ENCODE measurements at regions not wholly inside any gene's neighbourhood (a gene's known extent, or its start where the extent isn't known, plus 50 kb on each side); places are given as distances from the start of the nearest gene placed in this dataset.

DNA sequence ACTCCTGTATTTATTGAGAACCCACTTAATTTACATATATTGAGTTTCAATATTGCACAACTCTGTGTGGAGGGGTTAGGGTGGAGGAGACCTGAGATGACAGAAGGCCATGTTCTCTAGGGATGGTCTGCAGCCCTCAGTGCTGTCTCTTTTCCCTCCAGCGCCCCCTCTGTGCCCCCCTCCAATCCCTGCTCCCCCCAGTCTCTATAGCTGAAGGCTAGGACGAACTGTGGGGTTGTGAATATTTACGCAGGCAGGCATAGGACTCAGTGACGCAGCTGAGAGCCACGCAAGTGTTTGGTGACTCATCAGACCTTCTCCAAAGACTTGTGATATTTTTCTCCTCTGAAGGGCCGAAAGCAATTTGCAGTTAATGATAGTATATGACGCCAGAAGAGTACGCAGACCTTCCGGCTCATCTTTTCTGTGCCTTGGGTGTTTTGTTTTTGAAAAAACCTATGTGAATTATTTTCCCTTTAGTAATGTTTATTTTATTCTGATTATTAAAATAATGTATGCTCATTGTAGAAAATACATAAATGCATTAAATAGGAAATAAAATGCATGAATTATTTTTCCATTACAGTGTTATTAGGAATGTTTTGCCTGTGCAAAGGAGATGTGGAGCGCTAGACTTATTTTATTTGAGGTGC lies 85.3 kb downstream of the SLC25A47 start:
- no peak overlapping the region for H3K27ac ChIP-seq
- DNase-seq, result no peak
- no peaks in the 10 kb centered on the region for H3K27me3 ChIP-seq
- peaks cover 0 to 5% (median 0%) of the 10 kb centered on the region in 3 donors for H3K36me3 ChIP-seq
- H3K4me1 ChIP-seq, result peaks cover 0 to 5% (median 0%) of the 10 kb centered on the region in 4 donors
- no peak overlapping the region for H3K4me3 ChIP-seq
- intact Hi-C loops (cut with DNase I; ENCODE audit: low total_unique reads), result no loop called here
- H3K9me3 ChIP-seq, result no peaks in the 10 kb centered on the region
- no peak for TF ChIP-seq CTCF (IDR thresholded peaks at IDR 0.05)

DNA sequence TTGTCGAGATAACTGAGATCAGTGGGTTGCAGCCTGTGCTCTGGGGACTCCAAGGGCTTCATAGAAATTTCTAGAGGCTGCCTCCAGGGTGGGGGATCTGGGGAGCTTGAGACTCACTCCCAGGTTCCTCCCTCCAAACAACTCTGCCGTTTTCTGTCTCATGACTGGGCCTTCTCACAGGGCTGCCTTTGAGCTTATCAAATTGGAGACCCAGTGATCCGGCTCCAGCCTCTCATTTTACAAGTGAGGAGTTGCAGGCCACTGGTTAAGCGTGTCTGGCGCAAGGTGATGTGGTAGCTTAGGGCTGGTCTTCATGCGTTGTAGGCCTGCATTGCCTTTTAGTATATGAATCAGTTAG lies 85.8 kb downstream of the SLC25A47 start:
- no peak for DNase-seq
- TF ChIP-seq CTCF (IDR thresholded peaks at IDR 0.05), result no peak
- Histone ChIP-seq H3K9me3 (no peaks in the 10 kb centered on the region), H3K27ac (no peak overlapping the region), H3K27me3 (no peaks in the 10 kb centered on the region), H3K4me3 (no peak overlapping the region), H3K36me3 (peaks cover 0 to 5% (median 0%) of the 10 kb centered on the region in 3 donors), H3K4me1 (peaks cover 0 to 5% (median 0%) of the 10 kb centered on the region in 4 donors)
- intact Hi-C loops (cut with DNase I; ENCODE audit: low total_unique reads), result no loop called here

- no peaks in the 10 kb centered on the region for H3K9me3 ChIP-seq
- peaks cover 0 to 5% (median 0%) of the 10 kb centered on the region in 3 donors for H3K36me3 ChIP-seq
- peaks cover 0 to 5% (median 0%) of the 10 kb centered on the region in 4 donors for H3K4me1 ChIP-seq
- no peaks in the 10 kb centered on the region for H3K27me3 ChIP-seq
- no peak for DNase-seq
- H3K27ac ChIP-seq, result no peak overlapping the region
- no peak overlapping the region for H3K4me3 ChIP-seq
- no peak for TF ChIP-seq CTCF (IDR thresholded peaks at IDR 0.05)
- intact Hi-C loops (cut with DNase I; ENCODE audit: low total_unique reads), result no loop called here
Observed at GRCh38 chr14:100409651-100410050, 86.5 kb downstream of the SLC25A47 start.

DNA sequence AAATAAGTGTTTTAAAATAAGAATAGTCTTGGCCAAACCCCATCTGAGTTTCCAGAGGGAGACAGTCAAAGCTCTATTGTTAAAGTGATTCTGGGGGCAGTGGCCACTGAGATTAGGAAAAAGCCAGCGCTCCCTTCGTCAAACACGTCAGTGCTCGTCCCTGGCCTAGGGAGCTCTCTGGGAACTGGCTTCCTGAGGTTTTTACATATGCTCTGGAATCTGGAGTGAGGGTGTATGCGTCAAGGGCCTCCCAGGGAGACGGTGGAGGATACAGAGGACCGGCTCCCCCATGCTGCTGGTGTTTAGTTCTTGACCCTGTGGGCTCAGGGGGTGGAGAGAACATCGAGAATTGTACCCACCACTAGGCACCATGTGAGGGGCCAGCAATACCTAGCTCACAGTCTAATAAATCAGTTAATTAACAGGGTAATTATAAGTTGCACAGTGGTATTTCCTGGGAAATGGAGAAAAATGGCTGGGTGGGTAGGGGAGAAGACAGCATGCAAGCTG lies 87.0 kb downstream of the SLC25A47 start:
- Histone ChIP-seq H3K27ac (no peak overlapping the region), H3K27me3 (no peaks in the 10 kb centered on the region), H3K36me3 (peaks cover 0 to 5% (median 0%) of the 10 kb centered on the region in 3 donors), H3K9me3 (no peaks in the 10 kb centered on the region), H3K4me1 (peaks cover 0 to 5% (median 0%) of the 10 kb centered on the region in 4 donors), H3K4me3 (no peak overlapping the region)
- TF ChIP-seq CTCF (IDR thresholded peaks at IDR 0.05), result no peak
- intact Hi-C loops (cut with DNase I; ENCODE audit: low total_unique reads), result no loop called here
- DNase-seq, result no peak

- no peak for DNase-seq
- no peak overlapping the region for H3K4me3 ChIP-seq
- H3K27ac ChIP-seq, result no peak overlapping the region
- H3K27me3 ChIP-seq, result no peaks in the 10 kb centered on the region
- H3K9me3 ChIP-seq, result no peaks in the 10 kb centered on the region
- H3K36me3 ChIP-seq, result no peaks in the 10 kb centered on the region
- intact Hi-C loops (cut with DNase I; ENCODE audit: low total_unique reads), result no loop called here
- no peak for TF ChIP-seq CTCF (IDR thresholded peaks at IDR 0.05)
- H3K4me1 ChIP-seq, result no peaks in the 10 kb centered on the region
Observed at GRCh38 chr14:100413699-100414098, 90.6 kb downstream of the SLC25A47 start.
